Fibroblast of pulmonary artery (primary cell): ENCODE measurements at regions not wholly inside any gene's neighbourhood (a gene's known extent, or its start where the extent isn't known, plus 50 kb on each side); places are given as distances from the start of the nearest gene placed in this dataset.

Experiments used
- DNase-seq: peaks from one replicate; pipeline ENCODE4 v3.0.0-alpha.2; 2010; ENCODE audit warnings: low read depth
- H3K4me3 ChIP-seq: replicated peaks from 2 replicates; pipeline ENCODE4 v1.5.1; 2011; ENCODE audit warnings: low read depth, mild to moderate bottlenecking, control low read depth, low read length, moderate library complexity
- TF ChIP-seq, protein P1 (sequence below): IDR thresholded peaks from 2 replicates; pipeline ENCODE4 v1.5.1; 2011; ENCODE audit warnings: mild to moderate bottlenecking, control low read depth, low read length, inconsistent platforms; ENCODE audit errors: missing control alignments

GRCh38 chr5:38737976-38738375 lies 107.8 kb upstream of the OSMR start:
- no peak overlapping the region for H3K4me3 ChIP-seq
- TF ChIP-seq, protein P1, sequence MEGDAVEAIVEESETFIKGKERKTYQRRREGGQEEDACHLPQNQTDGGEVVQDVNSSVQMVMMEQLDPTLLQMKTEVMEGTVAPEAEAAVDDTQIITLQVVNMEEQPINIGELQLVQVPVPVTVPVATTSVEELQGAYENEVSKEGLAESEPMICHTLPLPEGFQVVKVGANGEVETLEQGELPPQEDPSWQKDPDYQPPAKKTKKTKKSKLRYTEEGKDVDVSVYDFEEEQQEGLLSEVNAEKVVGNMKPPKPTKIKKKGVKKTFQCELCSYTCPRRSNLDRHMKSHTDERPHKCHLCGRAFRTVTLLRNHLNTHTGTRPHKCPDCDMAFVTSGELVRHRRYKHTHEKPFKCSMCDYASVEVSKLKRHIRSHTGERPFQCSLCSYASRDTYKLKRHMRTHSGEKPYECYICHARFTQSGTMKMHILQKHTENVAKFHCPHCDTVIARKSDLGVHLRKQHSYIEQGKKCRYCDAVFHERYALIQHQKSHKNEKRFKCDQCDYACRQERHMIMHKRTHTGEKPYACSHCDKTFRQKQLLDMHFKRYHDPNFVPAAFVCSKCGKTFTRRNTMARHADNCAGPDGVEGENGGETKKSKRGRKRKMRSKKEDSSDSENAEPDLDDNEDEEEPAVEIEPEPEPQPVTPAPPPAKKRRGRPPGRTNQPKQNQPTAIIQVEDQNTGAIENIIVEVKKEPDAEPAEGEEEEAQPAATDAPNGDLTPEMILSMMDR: no peak
- no peak for DNase-seq

DNA sequence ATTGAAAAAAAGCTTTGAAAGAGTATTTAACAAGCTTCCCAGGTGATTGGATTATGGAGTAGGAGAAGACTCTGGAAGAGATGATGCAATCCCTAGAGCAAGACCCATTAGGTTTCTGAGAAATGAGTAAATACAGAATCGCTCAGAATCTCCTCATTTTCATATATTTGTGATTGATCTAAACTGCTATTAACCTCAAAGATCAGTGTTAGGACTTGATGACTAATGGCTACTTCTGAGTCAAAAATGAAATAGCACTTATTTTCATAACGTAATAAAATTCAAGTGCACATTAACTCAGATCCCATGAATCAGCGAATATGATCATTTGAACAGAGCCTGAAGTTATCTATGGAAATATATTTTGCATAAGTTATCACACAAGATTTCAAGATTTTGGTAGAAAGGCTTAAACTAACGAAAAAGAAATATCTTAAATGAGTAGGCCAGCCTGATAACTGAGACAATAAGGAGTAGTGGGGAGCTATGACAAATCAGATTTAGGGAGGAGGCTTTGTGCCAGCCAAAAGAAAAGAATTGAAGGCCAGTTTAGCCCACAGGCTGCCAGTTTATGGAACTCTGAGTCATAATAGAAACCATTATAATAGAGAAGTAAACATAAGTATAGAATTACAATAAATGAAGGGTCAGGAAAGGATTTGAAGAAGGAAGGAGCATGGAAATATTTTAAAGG lies 106.7 kb upstream of the OSMR start:
- DNase-seq: peak; percentile 55
- H3K4me3 ChIP-seq: no peak overlapping the region
- TF ChIP-seq, protein P1: no peak

- TF ChIP-seq, protein P1: no peak
- no peak overlapping the region for H3K4me3 ChIP-seq
- DNase-seq: no peak
Observed at GRCh38 chr5:38739705-38740045, 106.1 kb upstream of the OSMR start.

DNA sequence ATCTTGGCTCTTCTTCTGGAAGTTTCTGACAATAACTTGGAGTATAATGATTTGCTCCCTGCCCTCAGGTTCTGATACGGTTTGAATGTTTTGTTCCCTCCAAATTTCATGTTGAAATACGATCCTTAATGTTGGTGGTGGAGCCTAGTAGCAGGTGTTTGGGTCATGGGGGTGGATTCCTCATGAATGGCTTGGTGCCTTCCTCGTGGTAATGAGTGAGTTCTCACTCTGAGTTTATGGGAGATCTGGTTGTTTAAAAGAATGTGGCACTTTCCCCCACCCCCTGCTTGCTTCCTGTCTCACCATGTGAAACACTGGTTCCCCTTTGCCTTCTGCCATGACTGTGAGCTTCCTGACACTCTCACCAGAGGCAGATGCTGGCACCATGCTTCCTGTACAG lies 103.0 kb upstream of the OSMR start:
- H3K4me3 ChIP-seq: no peak overlapping the region
- TF ChIP-seq, protein P1: no peak
- no peak for DNase-seq

- H3K4me3 ChIP-seq: no peak overlapping the region
- DNase-seq: no peak
- TF ChIP-seq, protein P1: no peak
Observed at GRCh38 chr5:38743562-38743961, 102.2 kb upstream of the OSMR start.

GRCh38 chr5:38745836-38746732 lies 99.7 kb upstream of the OSMR start:
- TF ChIP-seq, protein P1: no peak
- H3K4me3 ChIP-seq: no peak overlapping the region
- no peak for DNase-seq
